ENCODE measurements at regions not wholly inside any gene's neighbourhood (a gene's known extent, or its start where the extent isn't known, plus 50 kb on each side); places are given as distances from the start of the nearest gene placed in this dataset.

- TF ChIP-seq STAT6 (CRISPR knock-in tag; conservative IDR thresholded peaks at IDR 0.05; ENCODE audit: low read depth) (no peak), CTCF (IDR thresholded peaks at IDR 0.05) (no peak), ZNF317 (CRISPR knock-in tag; IDR thresholded peaks at IDR 0.05; ENCODE audit: borderline replicate concordance, low read depth) (no peak), HMGXB4 (CRISPR knock-in tag; IDR thresholded peaks at IDR 0.05) (no peak), ARID4B (CRISPR knock-in tag; IDR thresholded peaks at IDR 0.05; ENCODE audit: borderline replicate concordance) (no peak), ETV6 (CRISPR knock-in tag; IDR thresholded peaks at IDR 0.05) (no peak)
Measured at GRCh38 chr15:46732060-46732459, 985.2 kb upstream of the SEMA6D start.

Measured in WTC11 (cell line).